A673 (cell line): ENCODE measurements at regions not wholly inside any gene's neighbourhood (a gene's known extent, or its start where the extent isn't known, plus 50 kb on each side); places are given as distances from the start of the nearest gene placed in this dataset.

Experiments
- BruUV-seq: library from RNA; stranded (reverse); fragments of 400-500 nt; replicated peaks from 2 replicates; lab custom pipeline; 2021; lab: Mats Ljungman, UMichigan
- CTCF ChIA-PET: fragments of 300-600 bp; sonication (Branson Sonifier 250); formaldehyde crosslinking; loops from one replicate; lab custom pipeline; 2022; ENCODE audit warnings: antibody characterized with exemption; lab: Charles Lee
- POLR2A ChIA-PET: fragments of 300-600 bp; sonication (Branson Sonifier 250); formaldehyde crosslinking; loops from one replicate; lab custom pipeline; 2022; ENCODE audit warnings: antibody characterized with exemption; ENCODE audit not compliant: low non-redundant PET; lab: Charles Lee
- DNase-seq: peaks from one replicate; pipeline ENCODE4 v3.0.0-alpha.2; 2015; ENCODE audit warnings: low spot score
- H3K27ac ChIP-seq: fragments of 200-600 bp; sonication (generic); 2 replicates; pipeline ENCODE4 v1.5.1; 2016; ENCODE audit warnings: mixed run types, low read depth, mild to moderate bottlenecking, mixed read lengths, antibody characterized with exemption, low read length; ENCODE audit not compliant: poor library complexity, severe bottlenecking
- H3K27me3 ChIP-seq: fragments of 200-600 bp; sonication (generic); replicated peaks from 2 replicates; pipeline ENCODE4 v1.6.1; 2017; ENCODE audit warnings: mixed run types, low read depth, mild to moderate bottlenecking, mixed read lengths, antibody characterized with exemption, low read length; ENCODE audit not compliant: insufficient read depth, poor library complexity
- H3K36me3 ChIP-seq: fragments of 200-600 bp; sonication (generic); 2 replicates; pipeline ENCODE4 v1.6.1; 2016; ENCODE audit warnings: mixed run types, mild to moderate bottlenecking, mixed read lengths, antibody characterized with exemption, low read length; ENCODE audit not compliant: insufficient read depth, poor library complexity, severe bottlenecking
- H3K4me1 ChIP-seq: fragments of 200-600 bp; sonication (generic); 2 replicates; pipeline ENCODE4 v1.6.1; 2017; ENCODE audit warnings: mixed run types, mild to moderate bottlenecking, mixed read lengths, antibody characterized with exemption, low read length; ENCODE audit not compliant: insufficient read depth, poor library complexity, severe bottlenecking
- H3K4me3 ChIP-seq: fragments of 200-600 bp; sonication (generic); 2 replicates; pipeline ENCODE4 v1.5.1; 2016; ENCODE audit warnings: low read depth, mixed run types, mild to moderate bottlenecking, mixed read lengths, low read length; ENCODE audit not compliant: poor library complexity, severe bottlenecking
- H3K9me3 ChIP-seq: fragments of 200-600 bp; sonication (generic); 2 replicates; pipeline ENCODE4 v1.6.1; 2016; ENCODE audit warnings: mixed run types, low read depth, mild to moderate bottlenecking, mixed read lengths, antibody characterized with exemption, low read length; ENCODE audit not compliant: poor library complexity, severe bottlenecking
- EZH2 ChIP-seq: fragments of 200-600 bp; sonication (generic); IDR thresholded peaks from 2 replicates; pipeline ENCODE4 v1.6.1; 2017; ENCODE audit warnings: borderline replicate concordance, low read depth, mild to moderate bottlenecking, mixed read lengths, antibody characterized with exemption, low read length; ENCODE audit not compliant: poor library complexity, severe bottlenecking
- intact Hi-C: fragments of 100-400 bp; cut with micrococcal nuclease; formaldehyde crosslinking; loops from one replicate; pipeline ENCODE4 v1.10.0; 2022; ENCODE audit not compliant: unreplicated experiment
- TF ChIP-seq, protein P1 (sequence below): fragments of 300-800, 200-600 bp; sonication (generic); conservative IDR thresholded peaks from 2 replicates; pipeline ENCODE4 v1.5.1; 2017; ENCODE audit warnings: low read depth, mild to moderate bottlenecking, antibody characterized with exemption, low read length, moderate library complexity, mixed read lengths

DNA sequence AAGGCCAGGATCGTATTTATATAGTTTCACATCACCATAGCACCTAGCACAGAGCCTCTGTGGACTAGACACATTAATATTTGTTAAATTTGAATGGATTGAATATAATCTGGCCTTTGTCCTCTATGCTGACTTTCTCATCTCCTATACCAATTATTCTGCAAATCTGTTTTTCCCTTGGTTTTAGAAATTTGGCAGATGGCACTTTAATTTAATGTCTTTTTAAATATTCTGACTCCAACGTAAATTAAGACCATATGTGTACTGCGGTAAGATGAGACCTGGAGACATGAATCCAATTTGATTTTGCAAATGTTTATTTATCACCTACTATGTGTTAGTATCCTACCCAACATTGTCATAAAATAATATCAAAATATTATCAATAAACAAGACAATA is 1281.9 kb upstream of the PIK3C3 start:
- DNase-seq, result no peak
- CTCF ChIA-PET, result no interaction called here
- no peak overlapping the region for H3K27ac ChIP-seq

DNA sequence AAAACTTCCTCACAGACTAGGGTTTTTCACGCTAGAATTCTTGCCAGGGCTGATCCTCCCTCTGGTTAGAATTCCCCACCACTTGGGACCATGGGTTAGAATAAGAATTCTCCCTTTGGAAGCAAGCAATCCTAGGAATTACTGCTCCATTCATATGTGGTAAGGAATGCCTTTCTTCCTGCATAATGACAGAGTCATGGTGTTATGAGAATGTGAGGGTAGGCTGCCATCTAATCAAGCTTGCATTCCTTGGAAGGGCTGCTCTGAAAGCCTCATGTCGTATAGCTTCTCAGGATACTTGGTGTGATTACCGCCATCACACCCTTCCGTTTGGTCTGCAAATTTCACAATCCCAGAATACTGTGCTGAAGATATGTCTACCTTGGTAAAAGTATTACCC is 1282.4 kb upstream of the PIK3C3 start:
- TF ChIP-seq, protein P1, sequence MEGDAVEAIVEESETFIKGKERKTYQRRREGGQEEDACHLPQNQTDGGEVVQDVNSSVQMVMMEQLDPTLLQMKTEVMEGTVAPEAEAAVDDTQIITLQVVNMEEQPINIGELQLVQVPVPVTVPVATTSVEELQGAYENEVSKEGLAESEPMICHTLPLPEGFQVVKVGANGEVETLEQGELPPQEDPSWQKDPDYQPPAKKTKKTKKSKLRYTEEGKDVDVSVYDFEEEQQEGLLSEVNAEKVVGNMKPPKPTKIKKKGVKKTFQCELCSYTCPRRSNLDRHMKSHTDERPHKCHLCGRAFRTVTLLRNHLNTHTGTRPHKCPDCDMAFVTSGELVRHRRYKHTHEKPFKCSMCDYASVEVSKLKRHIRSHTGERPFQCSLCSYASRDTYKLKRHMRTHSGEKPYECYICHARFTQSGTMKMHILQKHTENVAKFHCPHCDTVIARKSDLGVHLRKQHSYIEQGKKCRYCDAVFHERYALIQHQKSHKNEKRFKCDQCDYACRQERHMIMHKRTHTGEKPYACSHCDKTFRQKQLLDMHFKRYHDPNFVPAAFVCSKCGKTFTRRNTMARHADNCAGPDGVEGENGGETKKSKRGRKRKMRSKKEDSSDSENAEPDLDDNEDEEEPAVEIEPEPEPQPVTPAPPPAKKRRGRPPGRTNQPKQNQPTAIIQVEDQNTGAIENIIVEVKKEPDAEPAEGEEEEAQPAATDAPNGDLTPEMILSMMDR, result no peak
- TF ChIP-seq EZH2, result no peak
- POLR2A ChIA-PET, result no interaction called here
- H3K27me3 ChIP-seq, result no peaks in the 10 kb centered on the region
- CTCF ChIA-PET, result no interaction called here
- H3K4me3 ChIP-seq, result no peak overlapping the region
- H3K9me3 ChIP-seq, result no peaks in the 10 kb centered on the region
- no peaks in the 10 kb centered on the region for H3K4me1 ChIP-seq
- H3K27ac ChIP-seq, result no peak overlapping the region
- intact Hi-C loops, result no loop called here
- DNase-seq, result no peak
- no TSS peak for BruUV-seq
- H3K36me3 ChIP-seq, result no peaks in the 10 kb centered on the region

More for the DNA sequence above, 1281.9 kb upstream of the PIK3C3 start:
- POLR2A ChIA-PET, result no interaction called here
- H3K9me3 ChIP-seq, result no peaks in the 10 kb centered on the region
- H3K4me3 ChIP-seq, result no peak overlapping the region
- H3K4me1 ChIP-seq, result no peaks in the 10 kb centered on the region
- BruUV-seq, result no TSS peak
- no peaks in the 10 kb centered on the region for H3K27me3 ChIP-seq
- no peaks in the 10 kb centered on the region for H3K36me3 ChIP-seq
- TF ChIP-seq, protein P1, result no peak
- no peak for TF ChIP-seq EZH2
- intact Hi-C loops, result no loop called here

DNA sequence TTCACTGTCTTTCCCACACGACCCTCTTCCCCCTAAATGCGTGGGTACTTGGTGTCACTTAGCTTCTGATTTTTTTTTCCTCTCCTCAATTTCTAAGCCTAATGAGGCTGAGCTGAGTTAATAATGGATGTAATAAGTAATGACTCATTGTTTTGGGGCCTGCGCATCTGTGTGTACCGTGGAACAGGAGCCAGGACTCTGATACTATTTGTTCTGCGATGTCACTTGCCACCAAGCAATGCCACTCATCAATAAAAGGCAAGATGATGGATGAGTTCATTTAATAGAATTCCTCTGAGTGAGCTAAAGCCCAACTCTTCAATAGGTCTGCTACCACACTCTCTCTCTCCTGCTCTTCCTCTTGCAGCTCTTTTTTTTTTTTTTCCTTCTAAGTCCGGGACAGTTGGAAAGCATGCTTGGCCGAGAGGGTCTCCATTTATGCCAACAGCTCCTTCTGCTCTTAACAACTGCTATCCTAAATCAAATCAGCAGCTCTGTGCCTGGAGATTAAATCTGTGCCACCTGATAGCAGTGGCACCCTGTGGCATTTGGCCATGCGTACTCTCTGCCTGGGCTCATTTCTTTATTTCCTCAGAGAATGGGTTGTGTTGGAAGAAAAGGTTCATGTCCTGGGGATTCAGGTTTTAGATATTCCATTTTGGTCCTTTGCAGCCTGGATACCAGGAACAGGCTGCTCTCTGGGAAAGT is 1284.2 kb upstream of the PIK3C3 start:
- DNase-seq, result no peak
- intact Hi-C loops, result no loop called here
- no TSS peak for BruUV-seq
- Histone ChIP-seq H3K9me3 (no peaks in the 10 kb centered on the region), H3K4me3 (no peak overlapping the region), H3K4me1 (no peaks in the 10 kb centered on the region), H3K27ac (no peak overlapping the region), H3K27me3 (no peaks in the 10 kb centered on the region), H3K36me3 (no peaks in the 10 kb centered on the region)
- POLR2A ChIA-PET, result no interaction called here
- CTCF ChIA-PET, result no interaction called here
- no peak for TF ChIP-seq EZH2
- TF ChIP-seq, protein P1, result no peak
